WTC11 (cell line): ENCODE measurements at regions not wholly inside any gene's neighbourhood (a gene's known extent, or its start where the extent isn't known, plus 50 kb on each side); places are given as distances from the start of the nearest gene placed in this dataset.

Experiments used
- CTCF ChIP-seq: fragments of 200-600 bp; IDR thresholded peaks from 2 replicates; pipeline ENCODE4 v1.8.0; 2022; ENCODE audit warnings: antibody characterized with exemption
- E2F5 ChIP-seq: sonication (generic); formaldehyde crosslinking; IDR thresholded peaks from 2 replicates; pipeline ENCODE4 v1.8.1; 2022; ENCODE audit warnings: mild to moderate bottlenecking, moderate library complexity, missing genetic modification reagents
- FOXK1 ChIP-seq: sonication (generic); formaldehyde crosslinking; IDR thresholded peaks from 2 replicates; pipeline ENCODE4 v1.8.0; 2022; ENCODE audit warnings: mild to moderate bottlenecking, moderate library complexity, missing genetic modification reagents
- MAX ChIP-seq: sonication (generic); formaldehyde crosslinking; IDR thresholded peaks from 2 replicates; pipeline ENCODE4 v1.8.0; 2022; ENCODE audit warnings: mild to moderate bottlenecking, missing genetic modification reagents

GRCh38 chr13:26923824-26924605, 163.4 kb upstream of the GPR12 start:
- no peak for TF ChIP-seq FOXK1 (CRISPR knock-in tag)
- no peak for TF ChIP-seq E2F5 (CRISPR knock-in tag)
- TF ChIP-seq CTCF: no peak
- no peak for TF ChIP-seq MAX
